ENCODE measurements at regions not wholly inside any gene's neighbourhood (a gene's known extent, or its start where the extent isn't known, plus 50 kb on each side); places are given as distances from the start of the nearest gene placed in this dataset.

DNA sequence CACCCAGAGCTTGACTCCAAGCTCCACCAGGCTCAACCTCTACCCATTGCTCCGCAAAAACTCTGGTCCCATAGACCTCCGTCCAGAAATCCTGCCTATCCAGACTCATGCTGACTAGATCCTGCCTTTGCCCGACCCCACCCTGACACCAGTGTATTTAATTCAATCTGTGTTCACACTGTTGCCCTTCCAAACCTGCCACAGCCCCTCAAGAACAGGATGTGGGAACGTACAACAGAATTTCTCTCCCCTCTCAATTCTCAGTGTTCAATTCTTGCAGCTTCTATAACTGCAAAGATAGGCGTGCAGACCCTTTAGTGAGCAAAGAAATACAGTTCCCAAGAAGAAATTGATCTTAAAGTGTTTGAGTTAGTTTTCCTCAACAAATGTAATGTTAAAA is 154.2 kb upstream of the FRG1 start:
- Histone ChIP-seq H3K36me3 (no peaks in the 10 kb centered on the region), H3K9me3 (no peaks in the 10 kb centered on the region), H3K27ac (no peak overlapping the region), H3K27me3 (no peaks in the 10 kb centered on the region), H3K4me3 (no peak overlapping the region), H3K4me1 (no peaks in the 10 kb centered on the region)
- WGBS, 2 donors = 75 to 84% methylated on average over 5 of the region's 5 CpGs
- TF ChIP-seq POLR2A (IDR thresholded peaks at IDR 0.05) (no peak), EP300 (IDR thresholded peaks at IDR 0.05) (no peak)
- TF ChIP-seq, protein P1, sequence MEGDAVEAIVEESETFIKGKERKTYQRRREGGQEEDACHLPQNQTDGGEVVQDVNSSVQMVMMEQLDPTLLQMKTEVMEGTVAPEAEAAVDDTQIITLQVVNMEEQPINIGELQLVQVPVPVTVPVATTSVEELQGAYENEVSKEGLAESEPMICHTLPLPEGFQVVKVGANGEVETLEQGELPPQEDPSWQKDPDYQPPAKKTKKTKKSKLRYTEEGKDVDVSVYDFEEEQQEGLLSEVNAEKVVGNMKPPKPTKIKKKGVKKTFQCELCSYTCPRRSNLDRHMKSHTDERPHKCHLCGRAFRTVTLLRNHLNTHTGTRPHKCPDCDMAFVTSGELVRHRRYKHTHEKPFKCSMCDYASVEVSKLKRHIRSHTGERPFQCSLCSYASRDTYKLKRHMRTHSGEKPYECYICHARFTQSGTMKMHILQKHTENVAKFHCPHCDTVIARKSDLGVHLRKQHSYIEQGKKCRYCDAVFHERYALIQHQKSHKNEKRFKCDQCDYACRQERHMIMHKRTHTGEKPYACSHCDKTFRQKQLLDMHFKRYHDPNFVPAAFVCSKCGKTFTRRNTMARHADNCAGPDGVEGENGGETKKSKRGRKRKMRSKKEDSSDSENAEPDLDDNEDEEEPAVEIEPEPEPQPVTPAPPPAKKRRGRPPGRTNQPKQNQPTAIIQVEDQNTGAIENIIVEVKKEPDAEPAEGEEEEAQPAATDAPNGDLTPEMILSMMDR (IDR thresholded peaks at IDR 0.05) = no peak
- no peak for DNase-seq (ENCODE audit: low spot score in 2 of 2)

DNA sequence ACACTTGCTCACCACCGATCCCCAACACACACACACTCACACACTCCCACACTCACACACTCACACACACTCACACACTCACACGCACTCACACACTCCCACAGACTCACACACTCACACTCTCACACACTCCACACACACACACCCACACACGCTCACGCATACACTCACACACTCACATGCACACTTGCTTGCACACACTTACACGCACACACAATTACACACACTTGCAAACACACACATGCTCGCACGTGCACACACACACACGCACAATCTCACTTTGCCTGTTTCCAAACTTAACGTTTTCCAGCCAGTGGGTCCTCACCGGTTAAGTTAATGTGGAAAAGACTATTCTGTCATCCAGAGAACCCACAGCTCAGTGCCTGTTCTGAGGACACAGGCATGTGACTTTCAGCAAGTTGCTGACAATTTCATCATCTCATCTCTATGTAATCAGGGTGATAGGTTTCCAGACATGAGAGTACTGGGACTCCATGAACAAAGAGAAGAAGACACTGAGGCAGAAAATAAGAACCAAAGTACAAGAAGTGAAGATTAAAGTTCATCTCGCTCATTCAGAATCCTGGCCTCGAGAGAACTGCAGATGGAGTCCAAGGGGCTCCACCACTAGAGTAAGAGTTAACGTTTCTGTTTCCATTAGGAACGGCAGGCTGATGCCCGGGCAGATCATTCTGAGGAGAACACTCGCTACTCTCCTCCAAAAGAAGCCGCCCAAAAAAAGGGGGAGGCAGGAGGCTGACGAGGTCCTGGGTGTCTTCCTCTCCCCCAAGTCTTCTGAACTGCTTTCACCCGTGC is 153.2 kb upstream of the FRG1 start:
- TF ChIP-seq EP300 (IDR thresholded peaks at IDR 0.05) = no peak
- TF ChIP-seq POLR2A (IDR thresholded peaks at IDR 0.05) = no peak
- TF ChIP-seq, protein P1 (IDR thresholded peaks at IDR 0.05) = no peak
- H3K9me3 ChIP-seq = no peaks in the 10 kb centered on the region
- WGBS, 2 donors = 79 to 82% methylated on average over 19 of the region's 19 CpGs
- H3K4me3 ChIP-seq = no peak overlapping the region
- H3K4me1 ChIP-seq = no peaks in the 10 kb centered on the region
- no peaks in the 10 kb centered on the region for H3K36me3 ChIP-seq
- no peaks in the 10 kb centered on the region for H3K27me3 ChIP-seq
- H3K27ac ChIP-seq = no peak overlapping the region
- DNase-seq (ENCODE audit: low spot score in 2 of 2) = no peak

DNA sequence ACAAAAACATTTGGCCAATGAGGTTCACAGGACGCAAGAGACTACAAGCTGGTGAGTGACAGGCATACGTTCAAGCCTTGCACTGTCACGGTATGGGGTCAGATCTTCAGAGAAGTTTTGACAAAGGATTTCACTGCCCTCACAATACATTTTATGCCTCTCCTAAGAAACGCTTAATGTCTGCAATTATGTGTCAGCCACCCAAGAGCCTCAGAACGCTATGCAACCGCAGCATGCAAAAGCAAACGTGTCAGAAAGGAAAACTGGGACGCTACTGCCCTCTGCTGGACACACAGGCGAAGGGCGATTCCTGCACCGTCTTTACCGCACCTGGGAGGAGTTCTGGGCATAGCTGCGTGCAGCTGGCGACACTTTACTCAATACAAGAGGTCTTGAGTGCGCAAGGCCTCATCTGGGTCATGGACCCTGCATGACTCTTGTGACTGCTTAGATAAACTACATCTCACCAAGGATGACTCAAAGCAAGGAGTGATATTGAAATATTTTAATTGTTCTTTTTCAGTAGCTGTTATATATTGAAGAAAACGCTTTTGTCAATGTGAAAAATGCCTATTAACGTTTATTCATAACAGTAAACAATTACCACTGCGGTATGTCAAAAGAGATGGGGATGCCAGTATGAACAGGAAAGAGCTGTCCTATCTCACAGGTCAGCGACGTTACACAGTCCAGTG is 147.6 kb upstream of the FRG1 start:
- DNase-seq (ENCODE audit: low spot score in 2 of 2) = peak; percentile 35 to 63
- Histone ChIP-seq H3K27me3 (no peaks in the 10 kb centered on the region), H3K9me3 (no peaks in the 10 kb centered on the region)

DNA sequence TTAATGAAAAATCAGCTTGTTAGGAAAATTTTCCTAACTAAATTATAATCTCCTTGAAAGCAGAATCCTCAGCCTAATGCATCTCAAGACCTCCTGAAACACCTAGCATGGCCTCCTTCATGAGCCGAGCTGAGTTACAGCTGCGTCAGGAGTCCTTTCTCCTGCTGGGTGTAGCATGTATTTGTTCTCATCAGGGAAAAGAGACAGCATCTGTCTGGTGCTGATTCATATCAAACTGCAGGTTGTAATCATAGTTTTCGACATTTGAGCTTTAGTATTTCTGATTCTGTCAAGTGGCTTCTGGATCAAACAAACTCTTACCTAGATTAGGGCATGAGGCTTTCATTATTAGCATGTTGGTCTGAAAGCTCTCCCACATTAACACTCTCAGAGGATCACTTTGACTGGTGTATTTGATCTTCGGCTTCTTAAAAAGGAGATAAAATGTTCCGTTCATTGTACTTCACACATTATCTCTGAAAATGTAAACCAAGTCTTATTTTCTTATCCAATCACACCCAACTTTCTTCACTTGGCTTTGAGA is 140.1 kb upstream of the FRG1 start:
- Histone ChIP-seq H3K27ac (no peak overlapping the region), H3K27me3 (no peaks in the 10 kb centered on the region), H3K4me1 (no peaks in the 10 kb centered on the region), H3K4me3 (no peak overlapping the region), H3K9me3 (no peaks in the 10 kb centered on the region), H3K36me3 (no peaks in the 10 kb centered on the region)
- no peak for DNase-seq (ENCODE audit: low spot score in 2 of 2)
- 87 to 89% methylated on average over 5 of the region's 5 CpGs for WGBS, 2 donors
- TF ChIP-seq POLR2A (IDR thresholded peaks at IDR 0.05) (no peak), EP300 (IDR thresholded peaks at IDR 0.05) (no peak)
- TF ChIP-seq, protein P1 (IDR thresholded peaks at IDR 0.05) = no peak

More for the DNA sequence above, 147.6 kb upstream of the FRG1 start:
- WGBS, 2 donors = 19 to 20% methylated on average over 20 of the region's 20 CpGs
- Histone ChIP-seq H3K36me3 (no peaks in the 10 kb centered on the region), H3K27ac (no peak overlapping the region), H3K4me3 (peak overlapping the region in 1 of 4 donors; percentile 27), H3K4me1 (peaks cover 0 to 8% (median 0%) of the 10 kb centered on the region in 4 donors)
- TF ChIP-seq EP300 (IDR thresholded peaks at IDR 0.05) = no peak
- TF ChIP-seq, protein P1 (IDR thresholded peaks at IDR 0.05) = peak; percentile 70 to 83 (median 77)

DNA sequence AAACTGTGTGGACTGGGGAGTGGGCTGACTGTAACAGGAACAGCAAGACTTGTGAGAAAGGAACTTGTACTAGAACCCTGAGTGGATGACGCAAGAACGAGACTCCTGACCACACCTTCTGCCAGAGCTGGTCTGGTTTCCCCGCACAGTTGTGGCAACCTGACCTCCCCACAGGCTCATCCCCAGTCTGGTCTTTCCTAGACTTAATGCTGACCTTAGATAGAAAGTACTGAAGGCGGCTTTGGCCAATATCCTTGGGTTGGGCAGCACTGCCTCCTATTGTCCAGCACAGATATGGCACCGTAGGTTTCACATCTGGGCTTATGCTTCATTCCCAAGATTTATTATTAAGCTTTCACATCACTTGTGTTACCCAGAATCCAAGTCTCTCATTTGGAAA is 137.8 kb upstream of the FRG1 start:
- peaks cover 0 to 17% (median 0%) of the 10 kb centered on the region in 4 donors for H3K9me3 ChIP-seq
- DNase-seq (ENCODE audit: low spot score in 2 of 2) = no peak

More for the DNA sequence above, 137.8 kb upstream of the FRG1 start:
- Histone ChIP-seq H3K27me3 (no peaks in the 10 kb centered on the region), H3K36me3 (no peaks in the 10 kb centered on the region), H3K27ac (no peak overlapping the region), H3K4me3 (no peak overlapping the region), H3K4me1 (no peaks in the 10 kb centered on the region)
- TF ChIP-seq POLR2A (IDR thresholded peaks at IDR 0.05) = no peak
- no peak for TF ChIP-seq EP300 (IDR thresholded peaks at IDR 0.05)
- TF ChIP-seq, protein P1 (IDR thresholded peaks at IDR 0.05) = no peak
- WGBS, 2 donors = 75 to 79% methylated on average over 5 of the region's 5 CpGs
